ENCODE measurements at regions not wholly inside any gene's neighbourhood (a gene's known extent, or its start where the extent isn't known, plus 50 kb on each side); places are given as distances from the start of the nearest gene placed in this dataset.
"Not testable (repeated sequence)": the region's sequence is repeated elsewhere in the genome, so short reads cannot be mapped to it uniquely, and the experiment has no call there.

DNA sequence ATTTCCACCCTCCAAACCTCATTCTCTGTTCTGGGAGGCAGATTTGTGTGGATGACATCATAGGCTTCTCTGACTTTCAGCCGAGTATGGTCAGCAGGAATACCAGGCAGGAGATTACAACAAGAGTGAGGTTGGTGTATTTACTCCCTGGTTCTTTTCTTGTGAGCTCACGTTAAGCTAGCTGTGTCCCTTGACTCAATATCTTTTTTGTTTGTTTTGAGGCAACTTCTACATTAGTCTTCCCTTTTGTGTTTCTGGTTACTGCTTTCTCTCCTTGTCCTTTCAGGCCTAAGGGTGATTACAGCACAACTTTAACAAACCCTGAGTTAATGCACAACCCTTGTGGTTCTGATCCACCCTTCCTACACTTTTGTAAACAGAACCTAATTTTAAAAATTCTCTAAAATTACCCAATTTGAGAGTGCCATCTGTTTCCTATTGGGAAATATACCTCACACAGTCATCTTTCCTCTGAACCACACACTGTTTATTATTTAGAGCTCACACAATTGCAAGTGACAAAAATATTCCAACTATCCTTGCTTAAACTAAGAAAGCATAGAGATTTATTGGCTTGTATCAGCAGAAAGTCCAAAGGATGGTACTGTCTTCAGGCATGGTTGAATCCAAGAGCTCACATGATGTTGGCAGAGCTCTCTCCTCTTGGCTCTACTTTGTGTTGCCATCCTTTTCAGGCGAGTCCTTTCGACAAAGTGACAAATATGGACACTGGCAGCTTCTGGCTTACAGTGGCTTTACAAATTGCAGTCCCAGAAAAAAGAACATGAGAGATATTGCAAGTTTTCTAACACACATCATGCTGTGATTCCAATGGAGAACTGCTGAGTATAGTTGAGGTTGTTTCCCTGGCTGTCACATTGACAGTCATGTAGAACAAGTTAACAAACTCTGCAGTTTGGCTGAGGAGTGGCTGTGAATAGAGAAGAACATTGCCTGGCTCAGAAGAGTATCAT, 150.5 kb upstream of the DDIT4L start:
- DNase-seq (ENCODE audit: low spot score) = no peak

DNA sequence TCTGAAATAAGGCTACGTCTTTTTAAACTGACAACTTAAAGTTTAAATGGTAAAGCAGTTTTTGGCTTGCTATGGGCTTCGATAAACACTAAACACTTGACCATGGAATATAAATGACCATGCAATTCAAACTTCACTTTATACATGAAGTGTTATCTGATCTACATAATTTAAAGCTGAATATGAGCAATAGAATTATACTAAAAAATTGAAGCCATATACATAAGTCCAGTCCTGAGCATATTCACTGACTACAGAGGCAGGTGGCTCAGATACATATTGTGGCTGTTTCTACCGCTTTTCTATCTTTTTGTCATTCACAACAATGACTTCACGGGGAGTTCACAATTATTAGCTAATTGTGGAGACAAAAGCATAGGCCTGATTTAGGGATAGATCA, 149.6 kb upstream of the DDIT4L start:
- no peak for DNase-seq (ENCODE audit: low spot score)

DNA sequence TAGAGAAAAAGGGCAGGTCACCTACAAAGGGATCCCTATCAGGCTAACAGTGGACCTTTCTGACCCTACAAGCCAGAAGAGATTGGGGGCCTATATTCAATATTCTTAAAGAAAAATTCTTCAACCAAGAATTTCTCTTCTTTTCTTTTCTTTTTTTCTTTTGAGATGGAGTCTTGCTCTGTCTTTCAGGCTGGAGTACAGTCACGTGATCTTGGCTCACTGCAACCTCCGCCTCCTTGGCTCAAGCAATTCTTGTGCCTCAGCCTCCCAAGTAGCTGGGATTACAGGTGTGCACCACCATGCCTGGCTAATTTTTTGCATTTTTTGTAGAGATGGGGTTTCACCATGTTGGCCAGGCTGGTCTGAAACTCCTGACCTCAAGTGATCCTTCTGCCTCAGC, 143.2 kb upstream of the DDIT4L start:
- DNase-seq (ENCODE audit: low spot score) = not testable (repeated sequence)

DNA sequence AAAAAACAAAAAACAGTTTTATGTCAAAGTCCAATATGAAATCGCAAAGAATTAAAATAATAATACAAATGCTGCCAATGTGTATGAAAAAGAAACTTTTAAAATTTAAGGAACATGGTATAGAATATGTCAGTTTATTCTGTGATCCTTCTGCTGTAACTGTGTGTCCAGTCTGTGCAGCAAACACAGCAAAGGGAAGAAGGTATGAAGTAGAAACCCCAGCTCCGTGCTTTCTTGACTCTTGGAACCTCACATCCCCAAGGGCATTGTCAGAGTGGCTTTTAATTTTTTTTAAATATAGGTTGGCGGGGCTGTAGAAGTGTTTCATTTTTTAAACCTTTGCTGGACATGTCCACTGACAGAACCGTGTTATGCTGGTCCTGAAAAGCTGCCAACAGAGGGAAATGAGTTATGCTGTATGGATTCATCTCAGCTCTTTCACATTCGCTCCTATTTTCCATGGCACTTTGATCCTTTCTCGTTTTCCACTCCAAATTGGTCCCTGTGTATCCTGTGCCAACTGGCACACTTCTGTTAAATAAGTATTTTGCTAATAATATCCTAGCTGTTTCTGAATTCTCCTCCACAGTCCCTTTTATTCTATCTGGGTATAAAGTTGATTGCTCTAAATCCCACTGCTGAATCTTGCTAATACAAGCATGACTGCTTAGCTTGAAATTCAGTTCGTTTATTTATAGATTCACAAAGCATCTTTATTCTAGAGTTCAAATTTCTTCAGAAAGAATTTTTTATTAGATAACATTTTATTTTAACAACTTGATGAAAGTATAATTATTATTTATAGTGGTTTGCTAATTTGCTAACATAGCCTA, 127.0 kb upstream of the DDIT4L start:
- DNase-seq (ENCODE audit: low spot score) = peak; percentile 34

DNA sequence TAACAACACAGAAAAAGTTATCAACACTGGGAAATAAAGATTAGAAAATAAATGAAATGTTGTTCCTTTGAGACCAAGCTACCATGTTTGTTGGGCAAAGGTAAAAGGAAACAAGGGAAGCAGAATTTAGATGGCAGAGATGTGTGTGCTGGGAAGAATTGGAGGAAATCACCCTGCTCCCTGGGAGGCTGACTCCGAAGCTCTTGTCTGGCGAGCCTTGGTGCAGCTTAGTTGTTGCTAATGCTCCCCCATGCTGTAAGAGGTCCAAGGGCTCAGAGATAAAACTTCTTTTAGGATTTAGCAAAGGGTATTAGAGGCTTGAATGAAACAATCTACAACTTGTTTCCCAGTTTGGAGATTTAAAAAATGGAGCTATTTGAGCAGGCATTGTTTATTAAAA, 123.8 kb upstream of the DDIT4L start:
- no peak for DNase-seq (ENCODE audit: low spot score)

DNA sequence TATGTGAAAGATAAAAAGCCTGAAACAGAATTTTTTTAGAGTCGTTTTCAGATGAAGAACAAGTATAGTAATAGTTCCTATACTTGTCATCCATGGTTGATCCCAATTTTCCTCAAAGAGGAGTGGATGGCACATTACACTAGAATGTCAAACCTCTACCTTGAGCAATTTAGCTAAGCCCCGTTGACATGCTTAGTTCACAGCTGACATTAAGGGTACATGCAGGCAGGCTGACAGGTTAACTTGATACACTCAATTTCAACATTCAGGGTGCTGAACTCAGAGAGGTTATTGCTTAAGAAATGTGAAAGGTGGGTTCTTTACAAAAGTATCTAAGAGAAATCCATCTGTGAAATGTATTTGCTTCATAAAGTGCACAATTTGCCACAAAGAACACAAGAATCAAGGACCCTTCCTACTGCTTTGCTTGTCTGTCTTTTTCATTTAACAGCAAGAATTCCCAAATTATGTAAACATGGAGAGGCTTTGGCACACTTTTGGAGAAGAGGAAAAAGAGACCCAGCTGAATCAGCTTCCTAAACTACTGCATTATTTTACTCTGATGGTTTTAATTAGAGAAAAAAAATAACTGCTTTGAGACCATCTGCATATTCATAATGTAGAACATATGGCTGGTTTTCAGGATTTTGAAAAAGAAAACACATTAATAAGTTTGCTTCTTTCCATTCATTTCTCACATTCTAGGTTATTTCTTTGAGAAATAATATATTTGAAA, 122.5 kb upstream of the DDIT4L start:
- no peak for DNase-seq (ENCODE audit: low spot score)

DNA sequence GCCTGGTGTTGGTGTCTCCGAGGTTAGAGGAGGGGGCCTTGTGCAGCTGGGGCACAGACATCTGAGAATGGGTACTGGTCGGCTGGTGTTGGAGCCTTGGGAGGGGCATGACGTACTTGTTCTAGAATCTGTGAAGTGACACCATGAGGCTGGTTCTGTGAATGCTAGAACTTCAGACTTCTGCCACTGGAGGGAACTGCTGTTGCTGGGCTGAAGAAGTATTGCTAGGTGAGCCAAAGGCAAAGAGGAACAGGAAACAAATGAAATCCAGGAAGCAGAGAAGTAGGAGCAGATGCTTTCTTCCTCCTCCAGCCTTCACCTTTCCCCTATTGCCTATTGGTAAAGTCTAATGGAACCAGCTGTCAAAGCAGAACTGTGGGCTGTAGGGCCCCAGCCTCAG, 120.9 kb upstream of the DDIT4L start:
- DNase-seq (ENCODE audit: low spot score) = no peak

DNA sequence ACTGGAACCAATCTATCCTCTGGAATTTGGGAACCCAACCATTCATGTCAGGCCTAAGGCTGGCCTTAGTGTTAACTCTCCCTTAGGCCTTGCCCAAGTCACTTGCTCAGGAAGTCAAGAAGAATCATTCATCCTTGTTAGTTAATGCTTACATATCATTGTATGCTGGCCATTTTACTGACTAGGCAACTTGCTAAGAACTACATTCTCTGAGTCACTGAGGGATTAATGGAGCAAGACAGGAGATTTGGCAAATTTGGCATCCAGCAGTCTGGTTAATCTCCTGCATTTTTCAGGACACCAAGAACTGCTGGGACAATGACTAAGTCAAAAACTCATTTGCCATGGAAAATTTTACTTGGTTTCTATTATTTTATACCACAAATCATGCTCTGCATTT, 115.8 kb upstream of the DDIT4L start:
- DNase-seq (ENCODE audit: low spot score) = no peak

DNA sequence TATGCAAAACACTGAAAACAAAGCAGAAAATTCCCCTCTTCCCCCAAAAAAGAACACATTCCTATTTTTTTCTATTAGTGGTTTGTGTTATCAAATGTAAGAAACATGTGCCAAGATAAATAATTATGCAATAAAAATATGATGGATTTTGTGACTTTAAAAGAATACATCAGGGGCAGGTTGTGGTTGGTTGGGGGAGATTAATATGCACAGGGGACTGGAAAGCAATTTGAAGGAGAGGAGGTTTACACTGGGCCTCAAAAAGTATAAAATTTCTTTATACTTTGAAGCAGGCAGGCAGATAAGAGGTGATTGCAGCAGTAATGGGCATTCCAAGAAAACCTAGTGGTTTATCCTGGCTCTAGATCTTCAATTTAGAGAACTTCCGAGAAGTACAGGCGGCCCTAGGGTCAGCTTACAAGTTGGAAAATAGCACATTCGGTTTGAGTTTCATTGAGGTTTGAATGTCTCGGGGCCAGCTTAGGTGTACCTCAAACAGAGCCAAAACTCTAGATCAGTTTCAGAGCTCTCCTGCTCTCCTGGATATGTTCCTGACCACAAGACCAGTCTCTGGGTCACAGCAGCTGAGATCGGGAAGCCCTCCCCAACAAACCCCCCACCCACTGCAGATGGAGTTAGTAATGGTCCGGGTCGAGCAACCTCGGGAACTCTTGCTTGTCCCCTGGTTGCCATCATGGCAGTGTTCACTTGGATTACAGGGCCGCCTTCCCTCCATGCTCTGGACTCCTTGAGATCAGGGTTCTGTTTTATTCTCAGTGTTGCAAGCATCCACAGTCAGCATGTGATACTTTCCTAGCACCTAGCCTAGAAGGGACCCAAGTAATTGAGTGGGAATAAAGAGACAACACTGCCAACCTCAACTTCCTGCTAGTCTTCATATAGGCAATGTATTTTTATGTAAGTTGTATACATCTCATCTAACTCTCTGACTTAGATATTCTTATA, 112.1 kb upstream of the DDIT4L start:
- DNase-seq (ENCODE audit: low spot score) = no peak

DNA sequence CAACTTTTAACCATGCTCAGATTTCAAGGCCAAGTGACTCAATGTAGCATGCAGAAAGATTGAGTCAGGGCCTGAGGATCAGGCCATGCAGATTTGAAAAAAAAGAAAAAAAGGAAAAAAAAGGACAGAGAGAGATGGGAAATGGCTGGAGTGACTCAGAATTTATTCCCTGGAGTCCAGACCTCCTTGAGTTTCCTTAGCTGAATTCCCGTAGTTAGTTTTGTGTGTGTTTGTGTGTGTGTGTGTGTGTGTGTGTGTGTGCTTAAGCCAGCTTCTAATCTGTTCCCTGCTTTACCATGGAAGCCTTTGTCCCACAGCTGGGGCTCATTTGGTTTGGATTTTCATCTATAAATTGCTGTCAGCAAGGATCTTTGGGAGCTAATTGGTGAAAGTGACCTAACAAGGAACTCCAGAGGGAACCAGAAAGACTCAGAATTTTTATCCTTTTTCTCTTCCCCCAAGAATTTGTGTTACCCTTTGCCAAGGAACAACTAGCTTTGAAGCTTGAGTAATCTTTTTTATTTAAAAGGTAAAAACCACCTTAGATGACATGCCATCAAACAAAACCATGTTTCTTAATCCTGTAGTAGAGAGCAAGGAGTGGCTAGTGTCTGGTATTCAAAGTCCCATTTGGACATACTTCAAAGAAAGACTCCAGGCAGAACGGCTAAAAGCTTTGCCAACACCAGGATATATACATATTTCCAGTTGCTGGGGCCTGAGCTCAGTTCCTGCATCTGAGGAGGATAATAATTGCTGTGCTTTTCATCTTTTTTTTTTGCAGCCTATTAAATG, 109.0 kb upstream of the DDIT4L start:
- DNase-seq (ENCODE audit: low spot score) = no peak

DNA sequence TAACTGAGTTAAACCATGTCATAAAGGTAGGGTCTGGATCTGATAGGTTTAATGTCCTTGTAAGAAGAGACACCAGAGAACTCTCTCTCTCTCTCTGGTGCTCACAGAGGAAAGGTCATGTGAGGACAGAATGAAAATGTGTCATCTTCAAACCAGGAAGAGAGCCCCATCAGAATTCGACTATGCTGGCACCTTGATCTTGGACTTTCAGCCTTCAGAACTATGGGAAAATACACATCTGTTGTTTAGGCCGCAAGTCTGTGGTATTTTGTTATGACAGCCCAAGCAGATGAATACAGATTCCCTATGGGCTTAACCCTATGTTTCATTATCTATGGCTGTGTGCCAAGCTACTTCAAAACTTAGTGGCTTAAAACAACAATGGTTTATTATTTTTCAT, 105.5 kb upstream of the DDIT4L start:
- no peak for DNase-seq (ENCODE audit: low spot score)

DNA sequence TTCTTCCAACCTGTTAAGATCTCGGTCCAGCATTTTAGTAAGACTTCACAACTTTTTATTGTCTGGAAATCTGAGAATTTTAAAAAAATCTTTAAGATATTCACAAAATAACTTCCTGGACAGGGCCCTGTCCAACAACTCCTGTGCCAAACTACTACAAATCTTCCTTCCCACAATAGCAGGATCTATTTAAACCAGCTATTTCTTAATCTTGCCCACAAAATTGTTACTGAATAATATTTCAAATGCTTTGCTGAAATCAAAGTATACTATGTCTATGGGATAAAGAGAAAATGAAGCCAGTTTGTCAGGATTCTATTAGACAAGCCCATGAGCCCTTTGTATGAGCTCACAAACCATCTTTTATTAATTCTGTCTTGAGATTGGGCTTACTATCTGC, 104.1 kb upstream of the DDIT4L start:
- DNase-seq (ENCODE audit: low spot score) = no peak

DNA sequence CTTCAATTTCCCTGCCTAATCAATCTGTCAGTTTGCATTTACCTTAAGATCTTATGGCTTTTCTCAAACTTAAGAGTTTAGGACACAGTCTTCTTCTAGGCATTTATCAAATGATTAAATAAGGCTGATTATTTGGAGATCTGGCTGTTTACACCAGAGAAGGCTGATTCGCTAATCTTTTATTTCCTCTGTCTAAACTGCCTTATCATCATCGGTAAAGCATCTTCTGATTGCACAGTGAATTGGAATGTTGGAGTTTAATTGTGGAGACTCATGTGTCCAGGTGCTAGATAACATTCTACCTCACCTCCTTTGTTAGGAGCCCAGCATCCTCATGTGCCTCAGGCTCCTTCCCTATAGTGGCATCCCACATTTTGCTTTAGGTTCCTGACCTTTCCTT, 100.3 kb upstream of the DDIT4L start:
- no peak for DNase-seq (ENCODE audit: low spot score)

DNA sequence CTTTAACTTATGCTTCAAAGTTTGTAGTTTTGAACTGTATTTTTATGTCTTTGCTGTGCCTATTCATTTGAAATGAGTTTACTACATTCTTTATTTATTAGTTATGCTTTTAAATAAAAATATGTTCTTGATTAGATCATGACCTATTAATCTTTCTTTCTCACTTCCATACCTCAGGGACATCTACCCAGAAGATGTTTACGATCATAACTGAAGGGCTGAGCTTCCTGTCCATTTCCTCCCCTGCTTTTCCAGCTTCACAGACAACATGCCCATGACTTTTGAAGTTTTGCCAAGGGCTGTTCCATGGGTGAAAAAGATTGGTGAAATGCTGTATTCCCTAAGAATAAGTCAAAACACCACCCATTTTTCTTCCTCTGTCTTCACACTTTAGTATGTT, 99.7 kb upstream of the DDIT4L start:
- no peak for DNase-seq (ENCODE audit: low spot score)

DNA sequence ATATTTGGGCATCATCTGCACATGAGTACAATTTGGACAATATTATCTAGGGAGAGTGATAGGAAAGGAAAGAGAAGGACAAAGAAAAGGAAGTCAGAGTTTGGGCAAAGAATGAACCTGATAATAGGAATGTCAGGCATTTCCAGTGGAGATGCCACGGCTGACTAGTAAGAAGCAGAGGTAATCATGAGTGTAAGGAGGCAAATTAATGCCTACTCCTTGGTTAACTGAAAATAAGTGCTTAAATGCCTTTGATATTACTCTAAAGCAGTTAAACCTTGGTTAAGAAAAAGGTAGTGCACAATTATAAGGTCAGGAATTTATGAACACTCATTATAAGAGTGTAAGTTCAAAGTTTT, 99.2 kb upstream of the DDIT4L start:
- no peak for DNase-seq (ENCODE audit: low spot score)

DNA sequence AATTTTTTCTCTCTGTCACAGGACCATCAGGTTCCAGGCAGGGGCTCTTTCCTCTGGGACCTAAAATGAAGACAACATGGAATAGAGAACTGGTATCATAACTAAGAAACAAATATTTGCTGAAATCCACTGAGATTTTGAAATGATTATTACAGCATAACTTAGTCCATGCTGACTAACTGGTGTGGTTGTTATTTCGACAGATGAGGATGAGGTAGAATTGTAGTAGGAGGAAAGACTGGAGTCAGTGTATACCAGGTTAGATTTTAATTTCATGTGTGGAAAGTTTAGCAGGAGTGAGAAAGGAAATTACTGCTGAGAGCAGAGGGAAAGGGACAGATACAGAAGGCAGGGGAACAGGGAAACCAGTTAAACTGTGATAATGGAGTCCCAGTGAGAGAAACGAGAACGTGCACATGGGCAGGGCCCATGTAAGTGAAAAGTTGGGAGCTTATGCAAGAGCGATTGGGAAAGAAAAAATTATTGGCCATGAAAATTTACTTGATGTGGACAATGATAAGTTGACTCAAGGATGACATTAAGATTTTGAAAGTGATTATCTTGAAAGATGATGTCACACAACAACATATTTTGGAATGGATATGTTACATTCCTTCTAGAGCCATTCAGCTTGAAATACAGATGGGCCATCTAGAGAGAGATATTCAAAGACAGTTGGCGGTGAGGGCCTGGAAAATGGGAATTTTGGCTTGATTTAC, 98.7 kb upstream of the DDIT4L start:
- DNase-seq (ENCODE audit: low spot score) = no peak

DNA sequence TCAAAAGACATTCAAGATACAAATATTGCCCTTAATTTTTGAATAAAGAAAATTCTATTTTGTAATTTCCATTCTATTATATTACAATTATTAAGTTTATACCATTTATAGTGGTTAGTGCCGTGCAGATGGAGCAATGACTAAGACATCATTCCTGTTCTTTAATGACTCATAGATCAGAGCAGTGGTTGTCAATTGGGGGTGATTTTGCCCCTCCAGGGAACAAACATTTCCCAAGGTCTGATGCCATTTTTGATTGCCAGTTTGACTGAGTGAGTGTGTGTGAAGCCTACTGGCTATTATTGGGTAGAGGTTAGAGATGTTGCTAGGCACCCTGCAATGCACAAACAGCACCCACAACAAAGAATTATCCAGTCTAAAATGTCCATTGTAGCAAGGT, 97.9 kb upstream of the DDIT4L start:
- DNase-seq (ENCODE audit: low spot score) = no peak

DNA sequence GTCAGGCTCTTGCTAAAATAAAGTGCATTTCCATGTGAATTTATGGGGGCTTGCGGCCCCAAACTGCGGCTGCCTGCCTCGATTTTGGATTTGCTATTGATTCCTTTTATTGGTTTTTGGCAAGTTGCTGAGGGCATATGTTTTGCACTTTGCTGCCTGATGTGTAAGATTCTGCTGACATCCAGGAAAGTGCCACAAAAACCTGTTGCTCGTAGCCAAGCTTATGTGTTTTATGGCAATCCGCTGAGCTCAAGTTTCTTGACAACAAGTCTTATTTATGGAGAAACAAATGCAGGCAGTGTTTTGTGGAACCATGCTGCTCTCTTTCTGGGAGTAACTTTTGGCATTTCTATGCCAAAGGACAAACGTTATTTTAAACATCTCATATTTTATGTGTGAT, 97.3 kb upstream of the DDIT4L start:
- no peak for DNase-seq (ENCODE audit: low spot score)

DNA sequence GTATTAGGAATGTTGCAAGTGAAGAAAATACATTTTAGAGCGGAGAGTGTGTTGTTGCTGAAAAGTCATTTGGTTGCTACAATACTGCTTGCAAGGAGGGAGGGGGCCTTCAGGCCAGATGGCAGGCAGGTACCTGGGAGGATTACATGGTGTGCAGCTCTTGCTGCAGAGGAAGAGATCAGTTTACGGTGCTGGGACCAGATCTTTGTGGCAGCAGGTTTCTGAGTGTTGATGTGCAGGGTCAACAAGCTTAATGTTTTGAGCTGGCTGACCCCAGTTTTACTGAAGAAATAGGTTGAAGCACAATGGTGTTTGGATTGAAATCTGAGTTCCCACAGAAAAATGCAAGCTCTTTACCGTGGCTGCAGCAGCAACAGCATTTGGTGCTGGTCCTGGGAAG, 96.4 kb upstream of the DDIT4L start:
- no peak for DNase-seq (ENCODE audit: low spot score)

DNA sequence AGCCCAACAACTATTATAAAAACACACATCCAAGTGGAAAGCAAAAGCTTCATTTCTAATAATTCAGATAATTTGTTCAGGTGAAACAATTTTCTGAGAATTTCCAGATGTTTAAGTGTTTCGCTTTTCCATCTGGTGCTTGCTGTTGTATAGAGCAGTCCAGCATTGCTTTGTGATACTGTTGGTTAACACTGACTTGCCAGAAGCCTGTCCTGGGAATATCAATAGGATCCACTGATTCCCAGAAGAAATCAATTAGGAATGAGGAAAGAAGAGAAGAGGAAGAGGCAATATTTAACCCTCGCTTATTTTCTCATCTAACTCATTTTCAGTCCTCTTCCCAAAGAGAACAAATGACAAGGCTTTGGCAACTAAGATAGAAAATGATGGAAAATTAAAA, 94.9 kb upstream of the DDIT4L start:
- no peak for DNase-seq (ENCODE audit: low spot score)
